GM19351 (cell line): ENCODE measurements at regions not wholly inside any gene's neighbourhood (a gene's known extent, or its start where the extent isn't known, plus 50 kb on each side); places are given as distances from the start of the nearest gene placed in this dataset.

Source experiments
- ATAC-seq: cut with Tn5 transposase; IDR thresholded peaks from one replicate; pipeline ENCODE4 v1.9.1; 2021; ENCODE audit warnings: mild to moderate bottlenecking, moderate library complexity; ENCODE audit not compliant: unreplicated experiment

- no peak for ATAC-seq
Observed at GRCh38 chr2:59936048-59936447, 617.4 kb downstream of the BCL11A start.

DNA sequence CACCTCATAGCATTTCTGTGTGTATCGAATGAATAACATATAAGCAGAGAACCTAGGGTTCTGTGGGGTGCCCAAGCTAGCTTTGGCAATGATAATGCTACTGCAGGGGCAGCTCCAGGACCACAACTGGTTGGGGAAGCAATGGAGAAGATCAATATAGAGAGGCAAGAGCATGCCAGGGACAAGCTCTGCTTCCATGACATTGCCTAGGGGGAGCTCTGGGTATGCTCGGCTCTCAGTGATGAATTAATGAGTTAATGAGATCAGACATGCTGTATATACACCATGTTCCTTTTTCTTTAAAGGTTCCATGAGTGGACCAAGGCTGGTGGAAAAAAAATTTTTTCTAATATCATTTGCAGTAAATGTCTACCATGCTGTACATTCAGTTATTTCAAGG is 618.4 kb downstream of the BCL11A start:
- ATAC-seq = no peak

DNA sequence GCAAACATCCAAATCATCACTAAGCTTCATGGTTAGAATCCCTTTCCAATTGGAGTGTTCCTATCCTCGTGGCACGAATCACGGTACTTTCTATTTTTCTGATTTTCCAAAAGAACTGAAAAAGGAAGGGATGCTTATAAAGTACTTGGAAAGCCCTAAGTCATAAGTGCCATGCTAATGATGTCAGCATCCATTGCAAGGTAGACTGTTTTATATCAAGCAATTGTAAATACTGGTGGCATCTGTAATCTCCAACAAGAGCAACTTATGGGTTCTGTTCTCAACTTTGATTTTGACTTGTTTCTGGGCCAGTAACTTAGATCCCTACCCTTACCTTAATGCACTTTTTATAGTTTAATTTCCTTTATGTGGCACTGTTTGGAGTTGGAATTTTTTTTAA is 619.5 kb downstream of the BCL11A start:
- no peak for ATAC-seq

GRCh38 chr2:59932341-59932740 is 621.1 kb downstream of the BCL11A start:
- ATAC-seq = no peak

DNA sequence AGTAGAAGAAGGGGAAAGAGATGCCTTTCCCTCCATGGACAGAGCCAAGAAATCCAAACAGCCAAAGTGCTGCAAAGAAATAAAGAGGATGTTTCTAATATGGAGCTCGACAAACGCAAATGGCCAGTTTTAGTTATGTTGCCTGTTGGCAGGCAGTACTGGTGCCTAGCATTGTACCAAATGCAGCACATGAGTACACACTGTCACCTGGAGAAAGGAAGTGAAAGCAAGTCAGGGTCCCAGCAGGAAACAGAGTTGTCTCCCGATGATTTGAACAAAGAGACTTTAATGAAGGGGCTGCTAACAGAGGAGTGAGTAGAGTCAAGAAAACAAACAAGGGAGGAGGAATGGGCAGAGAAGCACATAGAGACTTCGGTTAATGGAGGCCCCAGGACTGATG is 623.0 kb downstream of the BCL11A start:
- no peak for ATAC-seq

DNA sequence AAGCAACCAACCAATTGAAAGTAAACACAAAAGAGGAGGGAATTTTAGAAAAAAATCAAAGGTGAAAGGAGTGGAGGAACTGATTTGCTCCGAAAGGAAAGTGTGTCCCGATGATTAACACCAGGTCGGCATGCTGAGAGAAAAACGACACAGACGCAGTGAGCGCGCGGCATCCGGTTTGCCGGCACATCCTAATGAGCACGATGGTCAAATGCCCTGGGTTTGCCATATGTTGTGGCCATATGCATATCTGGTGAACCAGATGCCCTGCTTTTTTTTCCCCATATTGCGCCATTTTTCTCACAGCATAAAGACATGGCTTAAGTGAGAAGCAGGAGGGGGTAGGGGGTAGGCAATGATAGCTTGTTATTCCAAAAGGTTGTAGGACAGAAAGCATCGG is 626.7 kb downstream of the BCL11A start:
- ATAC-seq = no peak

- ATAC-seq = no peak
Observed at GRCh38 chr2:59925321-59925720, 628.1 kb downstream of the BCL11A start.

DNA sequence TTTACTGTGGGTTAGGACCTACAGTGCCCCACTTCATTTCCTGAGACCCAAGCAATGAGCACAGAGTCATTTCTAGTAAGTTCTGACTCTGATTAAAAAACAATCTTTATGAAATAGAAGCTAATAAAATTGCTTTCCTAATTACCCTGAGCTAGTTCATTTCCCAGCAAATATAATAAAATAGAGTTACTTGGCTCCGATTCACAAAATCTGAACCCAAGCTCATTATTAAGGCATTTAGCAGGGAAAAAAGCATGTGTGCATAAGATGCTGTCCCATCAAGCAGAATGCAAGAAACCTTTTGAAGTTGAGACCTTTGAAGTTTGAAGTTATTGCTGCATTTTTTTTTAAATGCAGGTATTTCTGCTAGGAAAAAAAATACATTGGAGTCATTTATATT is 629.1 kb downstream of the BCL11A start:
- ATAC-seq = no peak

- ATAC-seq = no peak
Observed at GRCh38 chr2:59922450-59922849, 631.0 kb downstream of the BCL11A start.

DNA sequence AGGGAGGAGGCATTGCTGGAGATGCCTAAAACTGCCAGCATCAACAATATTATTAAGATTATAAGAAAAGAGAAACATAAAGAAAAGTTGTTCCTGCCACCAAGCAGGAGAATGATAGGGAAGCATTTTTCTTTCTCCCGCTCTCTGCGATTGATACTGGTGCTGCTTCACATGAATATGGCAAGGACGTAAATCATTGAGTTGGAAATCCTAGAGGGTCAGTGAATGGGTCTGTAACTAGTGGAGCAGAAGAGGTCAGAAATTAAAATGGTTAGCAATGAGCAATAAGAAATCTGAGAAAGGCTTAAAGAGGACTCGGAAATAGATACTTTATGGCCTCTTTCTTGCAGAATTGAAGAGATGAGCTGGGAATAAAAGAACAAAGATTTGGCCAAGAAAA is 631.7 kb downstream of the BCL11A start:
- ATAC-seq = no peak

DNA sequence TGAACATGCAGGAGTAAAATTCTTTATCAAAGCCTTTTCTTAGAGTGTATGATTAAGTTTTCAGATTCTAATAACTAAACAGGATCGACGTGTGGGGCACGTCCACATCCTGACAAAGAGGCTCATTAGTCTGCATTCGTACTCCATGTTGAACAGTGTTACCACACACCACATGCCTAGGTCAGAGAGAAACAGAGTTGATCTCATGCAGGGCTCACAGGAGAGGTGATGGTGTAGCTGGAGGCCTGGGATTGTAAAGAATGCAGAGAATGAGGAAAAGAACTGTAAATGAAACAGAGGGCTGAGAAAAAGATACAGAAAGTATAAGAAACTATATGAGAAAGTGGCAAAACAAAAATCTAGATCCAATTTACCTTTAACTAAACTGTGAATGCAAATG is 632.5 kb downstream of the BCL11A start:
- ATAC-seq = no peak

DNA sequence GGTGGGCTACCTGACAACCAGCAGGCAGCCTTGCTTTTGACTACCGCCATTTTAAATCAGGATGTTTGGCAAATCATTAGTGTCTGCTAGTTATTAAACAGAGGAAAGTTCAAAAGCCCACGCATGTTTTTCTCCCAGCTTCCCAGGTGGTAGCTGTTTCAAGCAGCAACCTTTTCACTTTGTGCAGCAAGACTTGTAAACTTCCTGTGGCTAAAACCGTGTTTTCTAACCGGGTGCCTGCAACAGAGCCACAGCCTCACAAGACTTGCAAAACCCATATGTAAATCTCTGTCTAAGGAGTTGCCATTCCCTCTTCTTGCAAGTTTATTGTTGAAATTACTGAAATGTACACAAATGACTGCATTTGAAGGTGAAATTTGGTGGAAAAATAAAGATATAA is 633.1 kb downstream of the BCL11A start:
- ATAC-seq = no peak

DNA sequence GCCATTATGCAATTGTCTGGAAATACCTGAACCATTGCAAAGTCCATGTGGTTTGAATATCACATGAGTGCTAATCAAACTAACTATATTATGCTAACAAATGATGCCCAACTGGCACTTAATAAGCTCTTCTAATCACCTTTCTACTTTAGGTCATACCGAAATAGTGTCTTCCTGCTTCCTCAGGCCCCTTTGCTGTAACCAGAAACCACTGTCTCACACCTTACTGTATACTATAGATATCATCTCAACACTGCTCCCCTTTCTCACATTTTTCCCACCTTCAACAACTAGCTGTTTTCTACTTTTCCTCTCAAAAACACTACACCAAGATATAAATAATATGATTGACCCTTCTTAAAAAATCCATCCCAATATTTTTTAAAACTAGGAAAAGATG is 633.9 kb downstream of the BCL11A start:
- no peak for ATAC-seq

DNA sequence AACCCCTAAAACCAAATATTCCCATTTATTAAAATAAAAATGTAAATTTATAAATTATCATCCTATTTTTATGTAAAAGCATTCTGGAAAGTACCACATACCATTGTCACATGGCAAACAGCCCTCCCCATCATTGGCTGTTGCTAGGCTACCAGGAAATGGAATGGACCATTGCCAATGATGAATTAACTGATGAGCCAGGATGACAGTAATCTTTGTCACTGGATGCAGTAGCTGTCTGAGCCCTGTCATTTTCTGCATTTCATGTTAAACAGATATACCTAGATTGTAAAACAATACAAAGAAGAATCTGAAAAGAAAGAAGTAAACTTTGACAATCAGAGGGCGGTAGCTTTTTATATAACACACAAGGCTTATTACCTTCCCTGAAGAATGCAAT is 641.4 kb downstream of the BCL11A start:
- no peak for ATAC-seq

DNA sequence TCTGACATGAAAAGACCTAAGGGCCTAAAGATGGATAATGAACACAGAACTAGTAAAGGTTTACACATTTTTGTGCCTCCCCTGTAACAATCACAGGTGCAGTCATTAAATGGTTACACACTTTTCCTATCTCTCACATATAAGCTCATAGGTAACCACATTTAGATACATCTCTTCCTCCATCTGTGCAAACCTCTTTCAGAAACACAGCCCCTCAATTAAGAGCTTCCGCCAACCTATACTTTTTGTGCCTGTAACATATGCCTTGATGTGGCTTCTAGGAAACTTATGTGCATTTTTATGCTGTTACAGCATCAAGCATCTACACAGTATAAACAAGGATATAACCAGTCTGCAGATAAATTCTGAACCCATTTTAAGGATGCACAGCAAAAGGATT is 643.3 kb downstream of the BCL11A start:
- no peak for ATAC-seq

DNA sequence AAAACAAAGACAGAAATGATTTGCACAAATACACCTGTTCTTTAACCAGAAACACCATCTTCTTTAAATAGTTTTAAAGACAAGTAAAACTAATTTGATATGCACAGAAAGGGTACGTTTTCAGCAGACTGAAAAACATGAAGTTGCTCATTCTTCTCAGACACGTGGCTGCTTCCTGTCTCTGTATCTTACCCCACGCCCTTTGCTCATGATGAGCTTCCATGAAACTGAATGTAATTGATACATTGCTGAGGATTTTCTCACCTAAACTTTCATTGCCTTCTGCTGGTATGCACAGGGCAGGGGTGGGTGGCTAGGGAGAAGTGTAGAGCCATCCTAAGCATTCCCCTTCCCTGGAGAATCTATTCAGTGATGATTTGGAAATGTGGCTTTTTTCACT is 644.3 kb downstream of the BCL11A start:
- no peak for ATAC-seq

- ATAC-seq = no peak
Observed at GRCh38 chr2:59905731-59906130, 647.7 kb downstream of the BCL11A start.

DNA sequence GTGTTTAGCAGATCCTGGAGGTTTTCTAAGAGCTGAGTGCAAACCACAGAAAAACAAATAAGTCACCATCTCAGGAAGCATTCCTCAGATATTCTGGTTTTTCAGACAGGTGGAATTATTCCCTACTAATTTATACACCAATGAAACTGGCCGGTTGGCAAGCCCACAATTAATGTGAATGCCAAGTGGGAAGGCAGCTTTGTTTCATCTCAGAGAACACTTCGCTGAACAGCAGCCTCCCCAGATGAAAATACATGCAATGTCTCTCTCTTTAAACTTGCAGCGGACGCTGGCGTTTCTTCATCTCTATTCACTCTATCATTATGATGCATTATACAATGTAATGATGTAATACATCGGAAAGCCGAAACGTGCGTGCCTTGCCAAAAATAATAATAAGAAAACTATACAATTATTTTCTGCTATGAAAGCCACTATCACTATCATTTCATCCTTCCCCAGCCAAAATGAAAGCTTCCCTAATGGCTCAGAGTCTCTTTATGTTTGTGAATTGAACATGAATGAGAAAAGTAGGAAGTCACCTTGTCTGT is 649.4 kb downstream of the BCL11A start:
- ATAC-seq = no peak

DNA sequence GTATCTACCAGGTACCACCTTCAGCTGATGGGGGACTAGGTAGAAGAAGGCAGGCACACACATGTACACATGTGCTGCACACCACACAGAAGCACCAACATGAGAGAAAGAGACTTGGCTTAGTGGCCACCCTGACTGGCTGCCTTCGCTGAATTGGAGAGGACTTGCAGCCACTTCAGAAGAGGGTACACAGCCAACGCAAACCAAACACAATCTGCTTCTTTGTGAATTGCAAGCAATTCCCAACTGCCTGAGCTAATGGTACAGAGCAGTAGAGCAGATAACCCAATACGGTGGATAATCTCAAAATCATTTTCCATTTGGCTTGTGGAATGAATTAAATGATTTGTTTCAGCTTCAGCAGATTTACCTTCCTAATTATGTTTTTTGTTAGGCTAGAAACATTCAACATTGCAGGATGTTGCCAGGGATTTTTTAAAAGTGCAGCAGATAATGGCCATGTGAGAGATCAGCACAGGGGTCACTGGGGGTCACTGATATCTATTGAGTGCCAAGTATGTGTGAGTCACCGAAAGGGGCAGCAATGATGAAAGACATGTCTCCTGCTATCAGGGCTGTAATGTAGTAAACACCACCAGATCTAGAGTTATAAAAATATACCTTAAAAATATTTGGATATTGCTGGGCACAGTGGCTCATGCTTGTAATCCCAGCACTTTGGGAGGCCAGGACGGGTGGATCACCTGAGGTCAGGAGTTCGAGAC is 652.6 kb downstream of the BCL11A start:
- no peak for ATAC-seq

DNA sequence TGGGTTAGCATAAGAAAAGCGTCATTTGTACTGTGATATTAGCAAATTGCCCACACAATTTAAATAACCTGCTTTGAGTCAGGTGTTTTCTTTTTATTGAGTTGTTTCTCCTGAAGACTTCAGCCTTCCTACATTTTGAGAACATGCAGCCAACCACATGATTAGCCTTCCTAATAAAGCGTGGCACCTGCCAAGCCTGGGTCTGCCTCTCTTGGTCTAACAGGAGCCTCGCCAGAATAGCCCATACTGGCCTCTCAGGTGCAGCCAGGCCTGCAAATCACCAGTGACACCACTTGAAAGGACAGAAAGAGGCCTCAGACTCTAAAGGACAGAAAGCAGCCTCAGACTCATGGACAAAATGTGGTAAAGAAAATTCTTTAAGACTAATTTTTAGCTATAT is 653.8 kb downstream of the BCL11A start:
- no peak for ATAC-seq

- no peak for ATAC-seq
Observed at GRCh38 chr2:59896499-59897245, 656.8 kb downstream of the BCL11A start.

- ATAC-seq = no peak
Observed at GRCh38 chr2:59893612-59894011, 659.8 kb downstream of the BCL11A start.
